ENCODE measurements at regions not wholly inside any gene's neighbourhood (a gene's known extent, or its start where the extent isn't known, plus 50 kb on each side); places are given as distances from the start of the nearest gene placed in this dataset.

- DNase-seq = no peak
These were observed 99.1 kb upstream of the MAP1LC3B2 start for GRCh38 chr12:116459916-116460663.

DNA sequence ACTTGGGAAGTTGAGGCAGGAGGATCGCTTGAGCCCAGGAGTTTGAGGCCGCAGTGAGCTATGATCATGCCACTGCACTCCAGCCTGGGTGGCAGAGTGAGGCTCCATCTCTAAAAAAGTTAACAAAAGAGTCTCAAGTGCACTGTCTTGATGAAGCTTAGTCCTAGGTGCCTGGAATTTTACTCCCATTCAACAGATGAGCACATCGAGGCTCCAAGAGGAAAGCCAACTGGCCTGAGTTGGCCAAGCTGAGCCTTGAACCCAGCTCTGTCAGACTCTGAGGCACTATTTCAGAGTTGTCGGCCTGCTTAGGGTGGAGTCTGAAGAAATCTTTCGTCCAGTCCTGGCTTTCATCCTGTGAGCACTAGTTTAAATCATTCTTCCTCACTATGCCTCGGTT lies 98.1 kb upstream of the MAP1LC3B2 start:
- no peak for DNase-seq

GRCh38 chr12:116463366-116463765 lies 95.8 kb upstream of the MAP1LC3B2 start:
- DNase-seq = no peak

DNA sequence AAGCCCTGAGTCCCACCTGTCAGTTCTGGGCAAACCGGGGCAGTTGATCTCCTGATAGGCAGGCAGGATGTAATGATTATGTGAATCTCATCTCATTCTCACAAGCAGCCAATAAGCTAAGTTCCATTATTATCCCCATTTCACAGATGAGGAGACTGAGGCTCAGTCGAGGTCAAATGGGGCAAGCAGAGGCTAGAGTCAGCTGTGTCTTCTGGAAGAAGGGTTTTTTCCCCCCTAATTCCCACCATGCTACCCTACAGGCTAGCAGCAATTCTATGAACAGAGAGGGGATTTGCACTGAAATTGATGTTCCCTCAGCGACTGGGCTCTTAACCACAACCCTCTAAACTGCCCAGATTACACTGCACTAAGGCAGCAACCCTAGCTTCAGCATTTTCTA lies 93.8 kb upstream of the MAP1LC3B2 start:
- no peak for DNase-seq

- no peak for DNase-seq
These were observed 93.3 kb upstream of the MAP1LC3B2 start for GRCh38 chr12:116465856-116466255.

DNA sequence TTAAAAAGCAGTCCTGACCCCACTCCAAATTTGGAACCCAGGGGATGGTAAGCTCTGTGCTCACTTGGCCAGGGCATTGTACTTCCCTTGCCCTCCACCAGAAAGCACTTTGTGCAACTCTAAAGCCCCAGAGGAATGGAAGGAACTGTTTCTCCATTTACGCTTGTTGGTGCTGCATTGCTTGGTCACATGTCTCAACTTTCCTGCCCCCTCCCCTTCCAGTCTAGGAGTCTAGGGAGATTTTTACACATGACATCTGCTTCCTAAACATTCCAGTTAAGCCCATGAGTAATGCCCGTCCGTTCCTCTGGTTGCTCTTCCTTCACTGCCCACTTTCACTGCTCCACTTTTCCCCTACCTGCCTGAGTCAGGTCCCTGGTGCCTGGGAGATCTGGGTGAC lies 92.6 kb upstream of the MAP1LC3B2 start:
- no peak for DNase-seq

- DNase-seq = no peak
These were observed 89.8 kb upstream of the MAP1LC3B2 start for GRCh38 chr12:116469344-116469743.

- DNase-seq = no peak
These were observed 87.6 kb upstream of the MAP1LC3B2 start for GRCh38 chr12:116471544-116471943.

- DNase-seq = no peak
These were observed 87.0 kb upstream of the MAP1LC3B2 start for GRCh38 chr12:116472193-116472592.

GRCh38 chr12:116473416-116473815 lies 85.8 kb upstream of the MAP1LC3B2 start:
- no peak for DNase-seq

DNA sequence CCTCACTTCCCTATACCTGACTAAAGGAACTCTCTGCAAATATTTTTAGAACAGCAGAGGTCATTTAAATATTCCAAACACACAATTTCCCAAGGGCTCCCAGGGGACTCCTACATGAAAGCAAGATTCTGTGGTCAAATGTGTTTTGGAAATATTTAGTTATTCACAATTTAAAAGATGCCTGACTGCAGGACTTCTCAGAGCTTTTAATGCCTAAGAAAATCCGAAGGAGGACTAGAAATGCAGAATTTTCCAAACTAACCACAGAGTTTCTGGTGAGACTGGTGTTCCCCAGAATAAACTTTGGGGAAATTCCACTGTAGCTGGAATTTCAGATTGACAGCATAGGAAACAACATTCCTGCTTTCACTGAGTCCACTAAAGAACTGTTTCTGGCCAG lies 84.8 kb upstream of the MAP1LC3B2 start:
- no peak for DNase-seq

DNA sequence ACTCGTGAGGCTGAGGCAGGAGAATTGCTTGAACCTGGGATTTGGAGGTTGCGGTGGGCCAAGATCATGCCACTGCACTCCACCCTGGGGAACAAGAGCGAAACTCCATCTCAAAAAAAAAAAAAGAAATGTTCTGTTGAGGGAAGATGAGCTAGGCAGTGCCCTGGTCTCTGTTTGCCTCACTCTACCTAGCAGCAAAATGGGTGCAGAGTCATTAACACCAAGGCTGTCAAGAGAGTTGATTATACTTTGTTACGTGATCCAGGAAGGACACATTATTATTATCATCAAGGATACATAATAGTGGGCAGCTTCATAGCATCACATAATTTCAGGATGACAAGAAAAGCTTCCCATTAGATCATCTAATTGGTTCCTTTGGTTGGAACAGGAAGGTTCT lies 84.3 kb upstream of the MAP1LC3B2 start:
- no peak for DNase-seq

- DNase-seq = no peak
These were observed 82.9 kb upstream of the MAP1LC3B2 start for GRCh38 chr12:116476227-116476822.

DNA sequence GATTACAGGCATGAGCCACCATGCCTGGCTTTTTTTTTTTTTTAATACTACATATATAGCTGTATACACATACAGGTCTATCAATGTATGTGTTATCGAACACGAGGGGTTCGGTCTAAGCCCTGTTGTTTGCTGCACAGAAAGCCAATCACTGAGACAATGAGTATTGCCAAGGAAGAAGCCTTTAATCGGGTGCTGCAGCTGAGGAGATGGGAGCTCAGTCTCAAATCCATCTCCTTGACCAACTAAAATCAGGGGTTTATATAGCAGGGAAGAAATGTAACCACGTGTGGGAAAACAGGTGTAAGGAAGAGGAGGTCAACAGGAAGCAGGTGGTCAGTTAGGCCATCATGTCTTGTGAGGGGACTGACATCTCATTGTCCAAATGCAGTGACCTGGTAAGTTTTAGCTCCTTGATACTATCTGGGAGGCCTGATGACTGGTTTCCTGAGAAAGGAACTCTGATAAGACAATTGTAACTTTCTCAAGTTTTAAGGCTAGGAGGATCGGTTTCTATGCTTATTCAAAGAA lies 80.9 kb upstream of the MAP1LC3B2 start:
- DNase-seq = no peak

DNA sequence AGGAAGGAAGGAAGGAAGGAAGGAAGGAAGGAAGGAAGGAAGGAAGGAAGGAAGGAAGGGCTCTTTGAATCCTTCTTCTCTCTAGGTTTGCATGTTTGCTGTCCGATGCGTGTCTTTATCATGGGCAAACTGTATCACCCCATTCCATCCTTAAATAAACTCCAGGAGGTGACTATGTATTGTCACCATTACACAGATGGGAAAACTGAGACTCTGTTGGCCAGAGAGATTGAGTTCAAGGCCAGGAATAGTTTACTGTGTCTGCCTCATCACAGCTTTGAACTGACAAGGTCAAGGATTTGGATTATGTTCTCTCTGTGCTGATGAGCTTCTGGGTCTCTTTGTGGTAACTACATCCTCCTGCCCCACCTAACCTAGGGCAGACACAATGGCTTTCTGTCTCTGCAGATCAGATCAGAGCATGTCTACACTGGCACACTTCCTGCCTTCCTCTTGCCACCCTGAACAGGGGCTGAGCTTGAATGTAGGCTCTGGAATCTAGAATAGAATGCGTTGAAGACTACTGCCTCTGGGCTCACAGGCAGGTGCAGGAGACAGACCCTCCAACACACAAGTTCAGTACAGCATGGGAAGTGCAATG lies 78.9 kb upstream of the MAP1LC3B2 start:
- DNase-seq = no peak

GRCh38 chr12:116481726-116482125 lies 77.5 kb upstream of the MAP1LC3B2 start:
- no peak for DNase-seq

GRCh38 chr12:116482179-116482578 lies 77.0 kb upstream of the MAP1LC3B2 start:
- no peak for DNase-seq

DNA sequence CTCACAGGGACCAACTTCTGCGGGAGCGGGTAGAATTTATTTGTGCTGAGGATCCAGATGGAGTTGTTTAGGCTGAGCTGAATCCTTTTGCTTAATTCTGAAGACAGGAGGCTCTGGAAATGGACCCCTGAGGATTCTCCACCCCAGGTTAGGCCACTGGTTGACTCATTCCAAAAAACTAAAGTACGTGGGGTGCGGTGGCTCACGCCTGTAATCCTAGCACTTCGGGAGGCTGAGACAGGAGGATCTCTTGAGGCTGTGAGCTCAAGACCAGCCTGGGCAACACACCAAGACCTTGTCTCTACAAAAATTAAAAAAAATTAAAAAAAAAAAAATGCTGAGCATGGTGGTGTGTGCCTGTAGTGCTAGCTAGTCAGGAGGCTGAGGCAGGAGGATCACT lies 76.3 kb upstream of the MAP1LC3B2 start:
- DNase-seq = no peak

GRCh38 chr12:116483959-116484750 lies 75.0 kb upstream of the MAP1LC3B2 start:
- no peak for DNase-seq

DNA sequence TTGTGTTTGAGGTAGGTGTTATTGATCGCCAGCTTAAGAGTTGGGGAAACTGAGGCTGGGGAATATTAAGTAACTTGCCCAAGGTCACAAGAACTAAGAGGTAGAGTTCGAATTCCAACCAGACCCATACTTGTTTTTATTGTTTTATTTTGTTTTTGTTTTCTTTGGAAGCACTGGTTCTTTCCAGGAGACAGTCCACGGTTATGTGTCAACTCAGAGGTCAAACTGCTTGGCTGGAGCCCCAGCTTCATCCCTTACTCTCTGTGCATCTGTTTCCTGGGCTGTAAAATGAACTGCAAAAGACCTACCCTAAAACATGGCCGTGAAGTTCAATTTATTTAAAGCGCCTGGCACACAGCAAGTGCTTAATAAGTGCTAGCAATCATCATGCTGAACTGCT lies 74.4 kb upstream of the MAP1LC3B2 start:
- DNase-seq = no peak

- no peak for DNase-seq
These were observed 70.1 kb upstream of the MAP1LC3B2 start for GRCh38 chr12:116489116-116489515.

- no peak for DNase-seq
These were observed 68.7 kb upstream of the MAP1LC3B2 start for GRCh38 chr12:116490471-116490870.

DNA sequence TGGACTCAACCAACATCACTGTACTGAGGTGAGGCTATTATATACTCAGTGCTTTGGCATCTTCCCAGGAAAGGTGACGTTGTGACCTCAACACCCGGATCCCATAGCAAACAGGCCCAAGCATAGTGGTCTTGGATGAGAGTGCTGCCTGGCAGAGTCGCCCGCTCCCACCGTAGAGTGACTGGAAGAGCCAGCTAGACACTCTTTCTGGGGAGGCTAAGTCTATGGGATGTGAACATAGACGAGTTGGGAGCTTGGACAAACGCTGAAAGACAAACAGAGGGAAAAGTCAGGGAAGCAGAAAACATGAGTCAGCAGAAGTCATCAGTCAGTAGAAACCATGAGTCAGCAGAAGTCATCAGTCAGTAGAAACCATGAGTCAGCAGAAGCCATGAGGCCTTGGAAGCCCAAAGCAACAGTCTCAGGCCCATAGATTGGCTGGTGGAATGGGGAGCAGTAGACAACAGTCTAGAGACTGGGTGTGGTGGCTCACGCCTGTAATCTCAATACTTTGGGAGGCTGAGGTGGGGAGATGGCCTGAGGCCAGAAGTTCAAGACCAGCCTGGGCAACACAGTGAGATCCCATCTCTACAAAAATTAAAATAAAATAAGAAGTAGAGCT lies 66.4 kb upstream of the MAP1LC3B2 start:
- DNase-seq = no peak

Measured in central memory CD4-positive, alpha-beta T cell (primary cell).